IMR-90 (cell line): ENCODE measurements at regions not wholly inside any gene's neighbourhood (a gene's known extent, or its start where the extent isn't known, plus 50 kb on each side); places are given as distances from the start of the nearest gene placed in this dataset.

Source experiments
- ATAC-seq: fragments of 200-7000 bp; cut with Tn5 transposase; 2 replicates; pipeline ENCODE4 v1.9.1; 2020; ENCODE audit warnings: low read depth, mild to moderate bottlenecking, moderate library complexity
- BruUV-seq: library from RNA; stranded (reverse); fragments of 400-500 nt; replicated peaks from 2 replicates; lab custom pipeline; 2021; lab: Mats Ljungman, UMichigan
- CTCF ChIA-PET: fragments of 300-600 bp; formaldehyde crosslinking; extraction: SDS; loops from one replicate; lab custom pipeline; 2021; ENCODE audit warnings: antibody characterized with exemption; lab: Yijun Ruan, JAX
- POLR2A ChIA-PET: fragments of 300-600 bp; sonication (Branson Sonifier 250); formaldehyde crosslinking; loops from one replicate; lab custom pipeline; 2022; ENCODE audit warnings: antibody characterized with exemption; ENCODE audit not compliant: unreplicated experiment; lab: Charles Lee
- DNase-seq: peaks from one replicate; pipeline ENCODE4 v3.0.0; 2013
- H2AFZ ChIP-seq: replicated peaks from 2 replicates; pipeline ENCODE3; 2013; ENCODE audit warnings: low read length, mild to moderate bottlenecking; ENCODE audit not compliant: poor library complexity
- H2AK5ac ChIP-seq: 2 replicates; pipeline ENCODE4 v1.6.1; 2013; ENCODE audit warnings: low read depth, low read length, inconsistent platforms
- H2AK9ac ChIP-seq: replicated peaks from 2 replicates; pipeline ENCODE3; 2013; ENCODE audit warnings: mild to moderate bottlenecking, low read depth, low read length, moderate library complexity; ENCODE audit not compliant: poor library complexity
- H2BK120ac ChIP-seq: 2 replicates; pipeline ENCODE4 v1.6.1; 2013; ENCODE audit warnings: low read depth, low read length, inconsistent platforms
- H2BK15ac ChIP-seq: 3 replicates; pipeline ENCODE4 v1.6.1; 2013; ENCODE audit warnings: low read depth, low read length, inconsistent platforms
- H2BK20ac ChIP-seq: 2 replicates; pipeline ENCODE4 v1.6.1; 2013; ENCODE audit warnings: low read depth, mild to moderate bottlenecking, inconsistent platforms, low read length, moderate library complexity
- H2BK5ac ChIP-seq: 2 replicates; pipeline ENCODE4 v1.6.1; 2013; ENCODE audit warnings: mild to moderate bottlenecking, low read depth, low read length, inconsistent platforms; ENCODE audit not compliant: poor library complexity, severe bottlenecking
- H3K14ac ChIP-seq: replicated peaks from 2 replicates; pipeline ENCODE4 v1.6.1; 2013; ENCODE audit warnings: low read depth, low read length, inconsistent platforms
- H3K18ac ChIP-seq: 2 replicates; pipeline ENCODE4 v1.6.1; 2013; ENCODE audit warnings: low read depth, low read length, control low read depth
- H3K23ac ChIP-seq: 2 replicates; pipeline ENCODE4 v1.6.1; 2013; ENCODE audit warnings: low read depth, low read length, inconsistent platforms
- H3K27ac ChIP-seq: 2 replicates; pipeline ENCODE4 v1.5.1; 2013; ENCODE audit warnings: mild to moderate bottlenecking, control low read depth, low read length; ENCODE audit not compliant: insufficient read depth
- H3K27me3 ChIP-seq: 2 replicates; pipeline ENCODE4 v1.6.1; 2013; ENCODE audit warnings: low read length; ENCODE audit not compliant: control insufficient read depth, insufficient read depth
- H3K36me3 ChIP-seq: 2 replicates; pipeline ENCODE4 v1.6.1; 2013; ENCODE audit warnings: low read length, mixed read lengths; ENCODE audit not compliant: control insufficient read depth, insufficient read depth
- H3K4ac ChIP-seq: 2 replicates; pipeline ENCODE4 v1.6.1; 2013; ENCODE audit warnings: low read depth, low read length, inconsistent platforms
- H3K4me1 ChIP-seq: 2 replicates; pipeline ENCODE4 v1.6.1; 2013; ENCODE audit warnings: low read length, mixed read lengths; ENCODE audit not compliant: control insufficient read depth, insufficient read depth
- H3K4me2 ChIP-seq: 2 replicates; pipeline ENCODE4 v1.6.1; 2013; ENCODE audit warnings: low read depth, mild to moderate bottlenecking, control low read depth, low read length, moderate library complexity
- H3K4me3 ChIP-seq: 2 replicates; pipeline ENCODE4 v1.5.1; 2013; ENCODE audit warnings: low read depth, mild to moderate bottlenecking, control low read depth, low read length, moderate library complexity; ENCODE audit not compliant: insufficient read depth
- H3K56ac ChIP-seq: 2 replicates; pipeline ENCODE4 v1.6.1; 2013; ENCODE audit warnings: low read length, inconsistent platforms; ENCODE audit not compliant: insufficient read depth; ENCODE audit errors: extremely low read depth
- H3K79me1 ChIP-seq, 2 experiments: 2 replicates each; pipeline ENCODE4 v1.6.1; 2013; ENCODE audit warnings: low read length in 2 of 2, inconsistent platforms in 1 of 2, low read depth in 1 of 2
- H3K9ac ChIP-seq: 2 replicates; pipeline ENCODE4 v1.6.1; 2013; ENCODE audit warnings: low read depth, low read length, control low read depth
- H3K9me1 ChIP-seq: 2 replicates; pipeline ENCODE4 v1.6.1; 2013; ENCODE audit warnings: low read length, inconsistent platforms; ENCODE audit not compliant: insufficient read depth
- H3K9me3 ChIP-seq: 2 replicates; pipeline ENCODE4 v1.6.1; 2013; ENCODE audit warnings: low read length; ENCODE audit not compliant: control insufficient read depth, insufficient read depth
- H4K20me1 ChIP-seq: 2 replicates; pipeline ENCODE4 v1.6.1; 2013; ENCODE audit warnings: low read length, inconsistent platforms; ENCODE audit not compliant: insufficient read depth
- H4K5ac ChIP-seq: 2 replicates; pipeline ENCODE4 v1.6.1; 2013; ENCODE audit warnings: mild to moderate bottlenecking, low read depth, low read length, control low read depth
- H4K8ac ChIP-seq, 2 experiments: 2 replicates each; pipeline ENCODE4 v1.6.1; 2013; ENCODE audit warnings: low read depth in 2 of 2, low read length in 2 of 2, control low read depth in 1 of 2, inconsistent platforms in 1 of 2
- H4K91ac ChIP-seq: 2 replicates; pipeline ENCODE4 v1.6.1; 2013; ENCODE audit warnings: low read depth, low read length, inconsistent platforms; ENCODE audit not compliant: insufficient read depth
- BHLHE40 ChIP-seq: fragments of 150-350 bp; IDR thresholded peaks from 2 replicates; pipeline ENCODE4 v1.6.1; 2016; ENCODE audit warnings: mild to moderate bottlenecking, low read depth, low read length
- CEBPB ChIP-seq: IDR thresholded peaks from 2 replicates; pipeline ENCODE4 v1.6.1; 2012; ENCODE audit warnings: low read depth, low read length, improper control_type of control experiment
- CHD1 ChIP-seq: IDR thresholded peaks from 2 replicates; pipeline ENCODE4 v1.6.1; 2012; ENCODE audit warnings: low read depth, low read length, improper control_type of control experiment
- CTCF ChIP-seq: conservative IDR thresholded peaks from 2 replicates; pipeline ENCODE4 v1.5.1; 2012; ENCODE audit warnings: mild to moderate bottlenecking, low read depth, low read length, improper control_type of control experiment
- FOS ChIP-seq: fragments of 150-350 bp; IDR thresholded peaks from 2 replicates; pipeline ENCODE4 v1.6.1; 2016; ENCODE audit warnings: low read depth, low read length
- MAFK ChIP-seq: IDR thresholded peaks from 2 replicates; pipeline ENCODE4 v1.6.1; 2012; ENCODE audit warnings: low read depth, low read length, improper control_type of control experiment
- MAZ ChIP-seq: IDR thresholded peaks from 2 replicates; pipeline ENCODE4 v1.6.1; 2012; ENCODE audit warnings: low read depth, mild to moderate bottlenecking, low read length, improper control_type of control experiment, moderate library complexity, borderline replicate concordance
- MXI1 ChIP-seq: IDR thresholded peaks from 2 replicates; pipeline ENCODE4 v1.6.1; 2012; ENCODE audit warnings: low read depth, mild to moderate bottlenecking, low read length, moderate library complexity, borderline replicate concordance
- NFE2L2 ChIP-seq: fragments of 150-350 bp; IDR thresholded peaks from 2 replicates; pipeline ENCODE4 v1.6.1; 2016; ENCODE audit warnings: low read depth, mild to moderate bottlenecking, low read length
- POLR2A ChIP-seq: IDR thresholded peaks from 2 replicates; pipeline ENCODE4 v1.6.1; 2012; ENCODE audit warnings: mild to moderate bottlenecking, low read depth, low read length
- RAD21 ChIP-seq: IDR thresholded peaks from 2 replicates; pipeline ENCODE4 v1.6.1; 2012; ENCODE audit warnings: low read length, improper control_type of control experiment
- RCOR1 ChIP-seq: IDR thresholded peaks from 2 replicates; pipeline ENCODE4 v1.6.1; 2012; ENCODE audit warnings: mild to moderate bottlenecking, low read length, improper control_type of control experiment; ENCODE audit not compliant: insufficient replicate concordance
- SMC3 ChIP-seq: fragments of 150-350 bp; IDR thresholded peaks from 2 replicates; pipeline ENCODE4 v1.6.1; 2016; ENCODE audit warnings: low read depth, mild to moderate bottlenecking, antibody characterized with exemption, low read length, moderate library complexity
- USF2 ChIP-seq: fragments of 150-350 bp; IDR thresholded peaks from 2 replicates; pipeline ENCODE4 v1.6.1; 2017; ENCODE audit warnings: mild to moderate bottlenecking, antibody characterized with exemption, low read length, low read depth
- WGBS, 2 experiments: methylation state at CpG; one replicate each; pipeline versions ENCODE4 v1.1.5 to v1.1.7; 2013; ENCODE audit warnings: missing lambda C conversion rate in 2 of 2; ENCODE audit not compliant: insufficient read length in 1 of 2; ENCODE audit errors: extremely low coverage in 2 of 2; 5-methylcytosine and 5-hydroxymethylcytosine counted together
- dilution Hi-C: fragments of 300-500 bp; cut with HindIII; formaldehyde crosslinking; loops from one replicate; pipeline ENCODE4 v1.14.3; 2018; ENCODE audit warnings: low sequenced_read_pairs; ENCODE audit not compliant: unreplicated experiment
- in situ Hi-C: fragments of 300-500 bp; cut with MboI; formaldehyde crosslinking; loops from 3 replicates; pipeline ENCODE4 v1.14.3; 2019; ENCODE audit warnings: low sequenced_read_pairs, inconsistent platforms, mixed read lengths
- intact Hi-C: fragments of 100-400 bp; cut with micrococcal nuclease; formaldehyde crosslinking; loops from 2 replicates; pipeline ENCODE4 v1.10.0; 2022
- TF ChIP-seq, protein P1 (sequence below): fragments of 150-350 bp; IDR thresholded peaks from 2 replicates; pipeline ENCODE4 v1.6.1; 2016; ENCODE audit warnings: low read depth, mild to moderate bottlenecking, low read length, moderate library complexity, borderline replicate concordance

GRCh38 chr6:48619771-48620170 is 508.8 kb upstream of the PTCHD4 start:
- intact Hi-C loops (no loop called here), dilution Hi-C loops (no loop called here), in situ Hi-C loops (no loop called here)
- H2BK15ac ChIP-seq = no peak overlapping the region
- H3K56ac ChIP-seq = no peak overlapping the region
- no peak overlapping the region for H3K18ac ChIP-seq
- no peak for TF ChIP-seq USF2
- no peak for TF ChIP-seq CHD1
- no peak for TF ChIP-seq POLR2A
- TF ChIP-seq BHLHE40 = no peak
- TF ChIP-seq RAD21 = no peak
- no peak for TF ChIP-seq FOS
- TF ChIP-seq MXI1 = no peak
- TF ChIP-seq, protein P1, sequence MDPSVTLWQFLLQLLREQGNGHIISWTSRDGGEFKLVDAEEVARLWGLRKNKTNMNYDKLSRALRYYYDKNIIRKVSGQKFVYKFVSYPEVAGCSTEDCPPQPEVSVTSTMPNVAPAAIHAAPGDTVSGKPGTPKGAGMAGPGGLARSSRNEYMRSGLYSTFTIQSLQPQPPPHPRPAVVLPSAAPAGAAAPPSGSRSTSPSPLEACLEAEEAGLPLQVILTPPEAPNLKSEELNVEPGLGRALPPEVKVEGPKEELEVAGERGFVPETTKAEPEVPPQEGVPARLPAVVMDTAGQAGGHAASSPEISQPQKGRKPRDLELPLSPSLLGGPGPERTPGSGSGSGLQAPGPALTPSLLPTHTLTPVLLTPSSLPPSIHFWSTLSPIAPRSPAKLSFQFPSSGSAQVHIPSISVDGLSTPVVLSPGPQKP = no peak
- TF ChIP-seq NFE2L2 = no peak
- no peak for TF ChIP-seq CTCF
- TF ChIP-seq RCOR1 = no peak
- no peak for TF ChIP-seq MAZ
- no peak for TF ChIP-seq MAFK
- TF ChIP-seq CEBPB = no peak
- TF ChIP-seq SMC3 = no peak
- no peak overlapping the region for H4K91ac ChIP-seq
- H3K23ac ChIP-seq = no peak overlapping the region
- ATAC-seq (no peak), DNase-seq (no peak)
- CTCF ChIA-PET = no interaction called here
- no peak overlapping the region for H3K4me2 ChIP-seq
- H3K36me3 ChIP-seq = no peaks in the 10 kb centered on the region
- H3K4me1 ChIP-seq = no peaks in the 10 kb centered on the region
- H4K20me1 ChIP-seq = no peaks in the 10 kb centered on the region
- no peak overlapping the region for H2AFZ ChIP-seq
- POLR2A ChIA-PET = no interaction called here
- H3K9ac ChIP-seq = no peak overlapping the region
- H3K9me1 ChIP-seq = no peaks in the 10 kb centered on the region
- H3K4ac ChIP-seq = no peak overlapping the region
- no peak overlapping the region for H2AK9ac ChIP-seq
- no peak overlapping the region for H2BK20ac ChIP-seq
- no TSS peak for BruUV-seq
- no peak overlapping the region for H4K5ac ChIP-seq
- no CpG with 5 or more reads among the region's 3 CpGs for WGBS, 2 experiments
- H2AK5ac ChIP-seq = no peak overlapping the region
- no peak overlapping the region for H4K8ac ChIP-seq
- H3K9me3 ChIP-seq = no peaks in the 10 kb centered on the region
- no peak overlapping the region for H3K4me3 ChIP-seq
- H3K14ac ChIP-seq = no peak overlapping the region
- H3K27ac ChIP-seq = no peak overlapping the region
- no peak overlapping the region for H2BK120ac ChIP-seq
- no peaks in the 10 kb centered on the region for H3K79me1 ChIP-seq
- no peak overlapping the region for H2BK5ac ChIP-seq
- H3K27me3 ChIP-seq = no peaks in the 10 kb centered on the region
